Activated T-cell treated with anti-CD3 and anti-CD28 coated beads, Interleukin-2, amount 50 U/mL, for 72 hours (primary cell): ENCODE measurements at regions not wholly inside any gene's neighbourhood (a gene's known extent, or its start where the extent isn't known, plus 50 kb on each side); places are given as distances from the start of the nearest gene placed in this dataset.
"Not testable (repeated sequence)": the region's sequence is repeated elsewhere in the genome, so short reads cannot be mapped to it uniquely, and the experiment has no call there.

Experiments used
- ATAC-seq, 2 donors: fragments of 150-1000 bp; cut with Tn5 transposase; replicated peaks in 1 of 2; 2 replicates each; pipeline ENCODE4 v1.10.0; 2021; ENCODE audit warnings: moderate library complexity in 2 of 2, mild to moderate bottlenecking in 1 of 2
- DNase-seq, 2 donors: peaks; one replicate each; pipeline ENCODE4 v3.0.0; 2021 to 2022; ENCODE audit warnings: mixed read lengths in 1 of 2
- H3K27ac Mint-ChIP-seq: one replicate; pipeline ENCODE4 v1.8.0; 2022; ENCODE audit warnings: mild to moderate bottlenecking, moderate library complexity, mixed read lengths
- H3K27me3 Mint-ChIP-seq: one replicate; pipeline ENCODE4 v1.8.0; 2022; ENCODE audit warnings: low read depth, mixed read lengths
- H3K36me3 Mint-ChIP-seq, 2 donors: one replicate each; pipeline ENCODE4 v1.8.0; 2022; ENCODE audit warnings: mixed read lengths in 2 of 2, mild to moderate bottlenecking in 1 of 2; ENCODE audit not compliant: insufficient read depth in 2 of 2
- H3K4me1 Mint-ChIP-seq: one replicate; pipeline ENCODE4 v1.8.0; 2022; ENCODE audit warnings: low read depth, mixed read lengths
- H3K4me3 Mint-ChIP-seq, 2 donors: one replicate each; pipeline ENCODE4 v1.8.0; 2022; ENCODE audit warnings: mild to moderate bottlenecking in 2 of 2, mixed read lengths in 2 of 2, moderate library complexity in 2 of 2
- H3K9me3 Mint-ChIP-seq, 2 donors: one replicate each; pipeline ENCODE4 v1.8.0; 2022; ENCODE audit warnings: mixed read lengths in 2 of 2

- H3K4me3 Mint-ChIP-seq = no peak overlapping the region
- no peaks in the 10 kb centered on the region for H3K9me3 Mint-ChIP-seq
- H3K27me3 Mint-ChIP-seq = peaks cover 11% of the 10 kb centered on the region
- no peak for ATAC-seq
- no peak overlapping the region for H3K27ac Mint-ChIP-seq
- DNase-seq = no peak
- no peaks in the 10 kb centered on the region for H3K36me3 Mint-ChIP-seq
- H3K4me1 Mint-ChIP-seq = no peaks in the 10 kb centered on the region
Measured at GRCh38 chr5:127192836-127193338, 97.7 kb upstream of the MEGF10 start.

GRCh38 chr5:127196042-127196441, 94.6 kb upstream of the MEGF10 start:
- H3K27me3 Mint-ChIP-seq = peaks cover 27% of the 10 kb centered on the region
- no peak overlapping the region for H3K4me3 Mint-ChIP-seq
- no peaks in the 10 kb centered on the region for H3K4me1 Mint-ChIP-seq
- DNase-seq (no peak), ATAC-seq (no peak)
- H3K9me3 Mint-ChIP-seq = peaks cover 4 to 10% of the 10 kb centered on the region in 2 donors
- peaks cover 0 to 6% of the 10 kb centered on the region in 2 donors for H3K36me3 Mint-ChIP-seq
- no peak overlapping the region for H3K27ac Mint-ChIP-seq

- not testable (repeated sequence) for H3K4me3 Mint-ChIP-seq, H3K36me3 Mint-ChIP-seq, H3K9me3 Mint-ChIP-seq, ATAC-seq, H3K27ac Mint-ChIP-seq, H3K4me1 Mint-ChIP-seq, DNase-seq
- peaks cover 27% of the 10 kb centered on the region for H3K27me3 Mint-ChIP-seq
Measured at GRCh38 chr5:127197402-127198167, 93.0 kb upstream of the MEGF10 start.

- H3K4me1 Mint-ChIP-seq, H3K9me3 Mint-ChIP-seq, H3K27ac Mint-ChIP-seq, H3K4me3 Mint-ChIP-seq, ATAC-seq, DNase-seq, H3K36me3 Mint-ChIP-seq: not testable (repeated sequence)
- H3K27me3 Mint-ChIP-seq = peaks cover 17% of the 10 kb centered on the region
Measured at GRCh38 chr5:127202738-127203137, 87.9 kb upstream of the MEGF10 start.

GRCh38 chr5:127203818-127204217, 86.8 kb upstream of the MEGF10 start:
- DNase-seq = no peak
- no peak overlapping the region for H3K4me3 Mint-ChIP-seq

GRCh38 chr5:127205147-127205546, 85.4 kb upstream of the MEGF10 start:
- H3K4me1 Mint-ChIP-seq = no peaks in the 10 kb centered on the region
- H3K36me3 Mint-ChIP-seq = peaks cover 0 to 2% of the 10 kb centered on the region in 2 donors
- no peak overlapping the region for H3K4me3 Mint-ChIP-seq
- H3K9me3 Mint-ChIP-seq = peaks cover 0 to under 1% of the 10 kb centered on the region in 2 donors
- ATAC-seq (no peak), DNase-seq (no peak)
- peaks cover 2% of the 10 kb centered on the region for H3K27me3 Mint-ChIP-seq
- no peak overlapping the region for H3K27ac Mint-ChIP-seq

More at GRCh38 chr5:127203818-127204217, 86.8 kb upstream of the MEGF10 start:
- peaks cover 2 to 6% of the 10 kb centered on the region in 2 donors for H3K36me3 Mint-ChIP-seq
- peaks cover 4 to 8% of the 10 kb centered on the region in 2 donors for H3K9me3 Mint-ChIP-seq
- H3K27me3 Mint-ChIP-seq = peaks cover 8% of the 10 kb centered on the region
- H3K4me1 Mint-ChIP-seq = no peaks in the 10 kb centered on the region
- H3K27ac Mint-ChIP-seq = no peak overlapping the region
- no peak for ATAC-seq

GRCh38 chr5:127206320-127207113, 84.1 kb upstream of the MEGF10 start:
- no peak for DNase-seq
- no peak for ATAC-seq
- no peak overlapping the region for H3K4me3 Mint-ChIP-seq
- no peak overlapping the region for H3K27ac Mint-ChIP-seq
- no peaks in the 10 kb centered on the region for H3K36me3 Mint-ChIP-seq
- H3K4me1 Mint-ChIP-seq = no peaks in the 10 kb centered on the region
- no peaks in the 10 kb centered on the region for H3K9me3 Mint-ChIP-seq
- no peaks in the 10 kb centered on the region for H3K27me3 Mint-ChIP-seq

GRCh38 chr5:127210042-127210441, 80.6 kb upstream of the MEGF10 start:
- no peaks in the 10 kb centered on the region for H3K9me3 Mint-ChIP-seq
- H3K4me3 Mint-ChIP-seq = no peak overlapping the region
- no peaks in the 10 kb centered on the region for H3K4me1 Mint-ChIP-seq
- no peaks in the 10 kb centered on the region for H3K27me3 Mint-ChIP-seq
- no peaks in the 10 kb centered on the region for H3K36me3 Mint-ChIP-seq
- H3K27ac Mint-ChIP-seq = no peak overlapping the region
- DNase-seq = no peak
- ATAC-seq = no peak

- DNase-seq (no peak), ATAC-seq (no peak)
- no peak overlapping the region for H3K4me3 Mint-ChIP-seq
- H3K36me3 Mint-ChIP-seq = peaks cover 3 to 4% of the 10 kb centered on the region in 2 donors
- peaks cover 5% of the 10 kb centered on the region for H3K27me3 Mint-ChIP-seq
- H3K9me3 Mint-ChIP-seq = peaks cover 3 to 4% of the 10 kb centered on the region in 2 donors
- no peaks in the 10 kb centered on the region for H3K4me1 Mint-ChIP-seq
- H3K27ac Mint-ChIP-seq = no peak overlapping the region
Measured at GRCh38 chr5:127213231-127213630, 77.4 kb upstream of the MEGF10 start.

GRCh38 chr5:127216143-127216542, 74.5 kb upstream of the MEGF10 start:
- ATAC-seq = no peak
- Mint-ChIP-seq H3K27ac (no peak overlapping the region), H3K4me3 (no peak overlapping the region), H3K9me3 (peaks cover 5 to 6% of the 10 kb centered on the region in 2 donors), H3K36me3 (peaks cover 3 to 4% of the 10 kb centered on the region in 2 donors), H3K4me1 (no peaks in the 10 kb centered on the region), H3K27me3 (peaks cover 5% of the 10 kb centered on the region)
- DNase-seq = no peak

- Mint-ChIP-seq H3K27me3 (peaks cover 5% of the 10 kb centered on the region), H3K4me1 (no peaks in the 10 kb centered on the region), H3K27ac (no peak overlapping the region), H3K4me3 (no peak overlapping the region), H3K36me3 (peaks cover 3 to 4% of the 10 kb centered on the region in 2 donors), H3K9me3 (peaks cover 6% of the 10 kb centered on the region in 2 donors)
- ATAC-seq = no peak
- no peak for DNase-seq
Measured at GRCh38 chr5:127216898-127217675, 73.5 kb upstream of the MEGF10 start.

GRCh38 chr5:127221936-127222335, 68.7 kb upstream of the MEGF10 start:
- H3K4me1 Mint-ChIP-seq, H3K9me3 Mint-ChIP-seq, ATAC-seq, H3K27me3 Mint-ChIP-seq, H3K4me3 Mint-ChIP-seq, H3K27ac Mint-ChIP-seq, H3K36me3 Mint-ChIP-seq, DNase-seq: not testable (repeated sequence)
